NCI-H2227 treated with DMSO at 0.1 percent for 48 hours (cell line): ENCODE measurements at regions not wholly inside any gene's neighbourhood (a gene's known extent, or its start where the extent isn't known, plus 50 kb on each side); places are given as distances from the start of the nearest gene placed in this dataset.

ENCODE experiments used
- DNase-seq: peaks from one replicate; lab custom pipeline; 2025; lab: John Stamatoyannopoulos, UW

GRCh38 chr6:167515873-167516507 lies 191.1 kb downstream of the TTLL2 start:
- DNase-seq: no peak

GRCh38 chr6:167517254-167517916 lies 192.5 kb downstream of the TTLL2 start:
- no peak for DNase-seq

- no peak for DNase-seq
These were observed 198.5 kb downstream of the TTLL2 start for GRCh38 chr6:167523426-167523825.

GRCh38 chr6:167524261-167525111 lies 199.6 kb downstream of the TTLL2 start:
- no peak for DNase-seq

- DNase-seq: no peak
These were observed 200.9 kb downstream of the TTLL2 start for GRCh38 chr6:167525774-167526173.

- no peak for DNase-seq
These were observed 201.8 kb downstream of the TTLL2 start for GRCh38 chr6:167526465-167527368.

- DNase-seq: no peak
These were observed 203.4 kb downstream of the TTLL2 start for GRCh38 chr6:167528239-167528638.

GRCh38 chr6:167528976-167529375 lies 204.1 kb downstream of the TTLL2 start:
- no peak for DNase-seq

GRCh38 chr6:167529444-167530335 lies 204.8 kb downstream of the TTLL2 start:
- no peak for DNase-seq

GRCh38 chr6:167530951-167531350 lies 206.1 kb downstream of the TTLL2 start:
- no peak for DNase-seq

- no peak for DNase-seq
These were observed 207.8 kb downstream of the TTLL2 start for GRCh38 chr6:167532410-167533288.

GRCh38 chr6:167533851-167534250 lies 209.0 kb downstream of the TTLL2 start:
- no peak for DNase-seq

- no peak for DNase-seq
These were observed 212.9 kb downstream of the TTLL2 start for GRCh38 chr6:167537816-167538215.

GRCh38 chr6:167538746-167539145 lies 213.9 kb downstream of the TTLL2 start:
- DNase-seq: no peak

GRCh38 chr6:167540796-167541195 lies 215.9 kb downstream of the TTLL2 start:
- DNase-seq: no peak

- DNase-seq: no peak
These were observed 216.7 kb downstream of the TTLL2 start for GRCh38 chr6:167541544-167541943.

GRCh38 chr6:167543602-167544497 lies 219.0 kb downstream of the TTLL2 start:
- no peak for DNase-seq

GRCh38 chr6:167546611-167547327 lies 221.9 kb downstream of the TTLL2 start:
- DNase-seq: no peak
